ENCODE measurements at regions not wholly inside any gene's neighbourhood (a gene's known extent, or its start where the extent isn't known, plus 50 kb on each side); places are given as distances from the start of the nearest gene placed in this dataset.

DNA sequence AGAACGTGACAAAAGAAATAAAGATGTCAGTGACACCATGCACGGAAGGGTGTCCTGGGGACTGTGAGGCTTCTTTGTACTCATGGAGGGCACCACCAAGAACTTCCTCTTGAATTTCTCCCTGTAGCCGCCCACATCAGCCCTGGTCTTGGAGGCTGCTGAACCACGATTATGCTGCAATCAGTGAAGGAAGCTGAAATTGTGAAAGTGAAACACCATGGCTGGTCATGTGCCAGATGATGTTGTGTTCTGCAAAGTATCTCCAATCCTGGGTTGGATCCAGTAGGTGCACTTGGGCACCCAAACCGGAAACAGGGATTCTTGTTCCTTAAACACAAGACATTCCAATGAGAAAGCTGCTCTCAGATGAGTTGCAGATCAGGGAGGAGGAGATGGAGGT, 104.4 kb upstream of the GOLGA6L6 start:
- DNase-seq (ENCODE audit: low spot score) (no peak), ATAC-seq (ENCODE audit: low read depth) (peak; percentile 28)
- TF ChIP-seq, protein P1, sequence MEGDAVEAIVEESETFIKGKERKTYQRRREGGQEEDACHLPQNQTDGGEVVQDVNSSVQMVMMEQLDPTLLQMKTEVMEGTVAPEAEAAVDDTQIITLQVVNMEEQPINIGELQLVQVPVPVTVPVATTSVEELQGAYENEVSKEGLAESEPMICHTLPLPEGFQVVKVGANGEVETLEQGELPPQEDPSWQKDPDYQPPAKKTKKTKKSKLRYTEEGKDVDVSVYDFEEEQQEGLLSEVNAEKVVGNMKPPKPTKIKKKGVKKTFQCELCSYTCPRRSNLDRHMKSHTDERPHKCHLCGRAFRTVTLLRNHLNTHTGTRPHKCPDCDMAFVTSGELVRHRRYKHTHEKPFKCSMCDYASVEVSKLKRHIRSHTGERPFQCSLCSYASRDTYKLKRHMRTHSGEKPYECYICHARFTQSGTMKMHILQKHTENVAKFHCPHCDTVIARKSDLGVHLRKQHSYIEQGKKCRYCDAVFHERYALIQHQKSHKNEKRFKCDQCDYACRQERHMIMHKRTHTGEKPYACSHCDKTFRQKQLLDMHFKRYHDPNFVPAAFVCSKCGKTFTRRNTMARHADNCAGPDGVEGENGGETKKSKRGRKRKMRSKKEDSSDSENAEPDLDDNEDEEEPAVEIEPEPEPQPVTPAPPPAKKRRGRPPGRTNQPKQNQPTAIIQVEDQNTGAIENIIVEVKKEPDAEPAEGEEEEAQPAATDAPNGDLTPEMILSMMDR (IDR thresholded peaks at IDR 0.05; ENCODE audit: poor library complexity, severe bottlenecking): no peak
- peaks cover 10% of the 10 kb centered on the region for H3K4me1 ChIP-seq (ENCODE audit: insufficient read depth, poor library complexity, severe bottlenecking)
- no peaks in the 10 kb centered on the region for H3K9me3 ChIP-seq (ENCODE audit: severe bottlenecking)
- no peak overlapping the region for H3K4me3 ChIP-seq (ENCODE audit: severe bottlenecking)
- H3K36me3 ChIP-seq (ENCODE audit: low read depth): no peaks in the 10 kb centered on the region
- peaks cover 6% of the 10 kb centered on the region for H3K27me3 ChIP-seq (ENCODE audit: insufficient read depth, poor library complexity, severe bottlenecking)
- H3K27ac ChIP-seq (ENCODE audit: poor library complexity, severe bottlenecking): no peak overlapping the region

DNA sequence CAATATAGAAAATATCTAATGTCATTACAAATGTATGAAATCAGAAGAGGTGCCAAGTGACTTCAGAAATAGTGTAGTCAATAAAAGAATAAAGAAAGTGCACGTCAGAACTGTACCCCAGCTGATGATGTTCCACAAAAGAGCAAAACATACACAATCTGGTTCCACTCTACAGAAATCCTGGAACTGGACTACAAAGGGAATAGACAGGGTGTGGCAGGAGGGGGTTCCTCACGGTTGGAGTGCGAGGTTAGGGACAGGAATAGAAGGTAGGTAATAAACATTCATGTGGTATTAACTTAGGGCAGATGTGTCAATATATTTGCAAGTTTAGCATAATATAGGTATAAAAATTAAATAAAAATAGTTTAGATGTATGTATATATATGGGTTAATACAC, 103.3 kb upstream of the GOLGA6L6 start:
- Histone ChIP-seq H3K9me3 (ENCODE audit: severe bottlenecking) (no peaks in the 10 kb centered on the region), H3K27ac (ENCODE audit: poor library complexity, severe bottlenecking) (no peak overlapping the region), H3K4me3 (ENCODE audit: severe bottlenecking) (no peak overlapping the region), H3K4me1 (ENCODE audit: insufficient read depth, poor library complexity, severe bottlenecking) (peaks cover 10% of the 10 kb centered on the region), H3K27me3 (ENCODE audit: insufficient read depth, poor library complexity, severe bottlenecking) (peaks cover 6% of the 10 kb centered on the region), H3K36me3 (ENCODE audit: low read depth) (no peaks in the 10 kb centered on the region)
- TF ChIP-seq, protein P1 (IDR thresholded peaks at IDR 0.05; ENCODE audit: poor library complexity, severe bottlenecking): no peak
- DNase-seq (ENCODE audit: low spot score) (no peak), ATAC-seq (ENCODE audit: low read depth) (no peak)

DNA sequence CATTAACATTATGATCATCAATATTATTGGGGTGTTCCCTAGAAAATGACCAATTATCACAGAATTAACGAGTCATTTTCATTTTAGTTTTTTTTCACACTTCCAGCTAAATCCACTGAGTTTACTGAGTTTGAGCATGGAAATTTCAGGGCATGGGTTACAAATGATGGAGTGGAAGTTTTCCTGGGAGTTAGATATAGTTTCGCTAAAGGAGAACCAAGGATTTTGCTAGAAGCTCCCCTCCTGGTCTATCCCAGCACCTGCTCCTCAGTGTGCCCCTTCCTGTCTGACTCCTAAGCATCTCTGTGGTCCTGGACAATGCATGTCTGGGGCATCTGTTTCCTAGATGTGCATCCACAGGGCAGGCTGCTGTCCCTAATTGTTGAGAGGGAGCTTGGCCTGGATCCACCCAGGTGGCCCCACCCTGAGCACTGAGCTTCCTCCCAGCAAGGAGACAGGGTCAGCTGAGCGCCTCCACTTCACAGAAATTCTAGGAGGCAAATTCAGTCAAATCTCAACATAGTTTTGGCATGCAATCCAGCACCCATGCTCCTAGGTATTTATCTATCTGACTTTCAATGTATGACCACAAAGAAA, 102.3 kb upstream of the GOLGA6L6 start:
- Histone ChIP-seq H3K27me3 (ENCODE audit: insufficient read depth, poor library complexity, severe bottlenecking) (peaks cover 6% of the 10 kb centered on the region), H3K9me3 (ENCODE audit: severe bottlenecking) (no peaks in the 10 kb centered on the region), H3K27ac (ENCODE audit: poor library complexity, severe bottlenecking) (no peak overlapping the region), H3K4me1 (ENCODE audit: insufficient read depth, poor library complexity, severe bottlenecking) (peaks cover 7% of the 10 kb centered on the region), H3K4me3 (ENCODE audit: severe bottlenecking) (no peak overlapping the region), H3K36me3 (ENCODE audit: low read depth) (no peaks in the 10 kb centered on the region)
- ATAC-seq (ENCODE audit: low read depth) (no peak), DNase-seq (ENCODE audit: low spot score) (no peak)
- TF ChIP-seq, protein P1 (IDR thresholded peaks at IDR 0.05; ENCODE audit: poor library complexity, severe bottlenecking): no peak

DNA sequence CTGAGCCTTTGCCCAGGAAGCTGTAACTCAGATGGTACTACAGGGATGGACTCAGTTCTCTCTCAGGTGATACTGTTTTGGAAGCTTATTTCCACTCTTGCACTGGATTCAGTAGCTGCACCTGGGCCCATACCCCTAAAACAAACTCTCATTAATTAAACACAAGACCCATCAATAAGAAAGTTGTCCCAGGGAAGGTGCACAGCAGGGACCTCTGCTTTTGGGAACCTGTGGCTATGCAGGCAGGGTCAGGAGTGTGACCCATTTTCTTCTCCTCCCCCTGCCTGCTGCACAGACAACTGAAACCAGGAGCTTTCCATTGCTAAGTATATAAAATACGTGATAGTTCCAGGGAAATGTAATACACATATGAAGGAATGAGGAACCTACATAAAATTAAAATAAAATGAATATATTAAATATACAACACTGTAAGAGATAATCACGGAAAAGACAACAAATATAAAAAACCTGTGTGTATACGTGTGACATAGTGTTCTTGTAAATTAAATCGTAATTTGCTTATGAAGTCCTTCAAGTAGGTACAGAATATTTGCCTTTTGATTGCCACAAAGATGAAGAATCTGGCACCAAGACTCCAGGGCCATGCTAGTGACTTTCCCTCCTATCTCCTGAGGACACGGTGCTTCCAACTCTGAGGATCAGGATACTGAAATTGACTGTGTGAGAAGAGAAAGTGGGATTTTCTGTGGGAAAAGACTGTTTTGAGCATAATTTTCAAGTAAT, 101.6 kb upstream of the GOLGA6L6 start:
- Histone ChIP-seq H3K36me3 (ENCODE audit: low read depth) (no peaks in the 10 kb centered on the region), H3K4me3 (ENCODE audit: severe bottlenecking) (no peak overlapping the region), H3K27me3 (ENCODE audit: insufficient read depth, poor library complexity, severe bottlenecking) (peaks cover 6% of the 10 kb centered on the region), H3K4me1 (ENCODE audit: insufficient read depth, poor library complexity, severe bottlenecking) (peaks cover 7% of the 10 kb centered on the region), H3K27ac (ENCODE audit: poor library complexity, severe bottlenecking) (no peak overlapping the region), H3K9me3 (ENCODE audit: severe bottlenecking) (no peaks in the 10 kb centered on the region)
- TF ChIP-seq, protein P1 (IDR thresholded peaks at IDR 0.05; ENCODE audit: poor library complexity, severe bottlenecking): no peak
- ATAC-seq (ENCODE audit: low read depth): no peak
- DNase-seq (ENCODE audit: low spot score): no peak
